WTC11 (cell line): ENCODE measurements at regions not wholly inside any gene's neighbourhood (a gene's known extent, or its start where the extent isn't known, plus 50 kb on each side); places are given as distances from the start of the nearest gene placed in this dataset.

Experiments used
- ATAC-seq: fragments of 200-7000 bp; cut with Tn5 transposase; 2 replicates; pipeline ENCODE4 v1.10.0; 2021; ENCODE audit warnings: mild to moderate bottlenecking, moderate library complexity
- CTCF ChIA-PET: fragments of 300-600 bp; sonication (Branson Sonifier 250); formaldehyde crosslinking; loops from one replicate; lab custom pipeline; 2021; ENCODE audit warnings: antibody characterized with exemption; lab: Charles Lee
- POLR2A ChIA-PET: fragments of 350-600 bp; sonication (Branson Sonifier 250); formaldehyde crosslinking; loops from one replicate; lab custom pipeline; 2021; ENCODE audit warnings: antibody characterized with exemption; lab: Charles Lee
- DNase-seq: peaks from one replicate; pipeline ENCODE4 v3.0.0; 2021; ENCODE audit warnings: low spot score
- H3K27ac Mint-ChIP-seq: 2 replicates; pipeline ENCODE4 v1.8.0; 2021; ENCODE audit warnings: mixed read lengths
- H3K27me3 Mint-ChIP-seq: 2 replicates; pipeline ENCODE4 v1.8.0; 2021; ENCODE audit warnings: low read depth, mild to moderate bottlenecking, moderate library complexity, mixed read lengths
- H3K36me3 Mint-ChIP-seq: 2 replicates; pipeline ENCODE4 v1.8.0; 2021; ENCODE audit warnings: mixed read lengths
- H3K4me1 Mint-ChIP-seq: 2 replicates; pipeline ENCODE4 v1.8.0; 2022; ENCODE audit warnings: mixed read lengths
- H3K4me3 Mint-ChIP-seq: 2 replicates; pipeline ENCODE4 v1.8.0; 2021; ENCODE audit warnings: mild to moderate bottlenecking, moderate library complexity, mixed read lengths
- H3K9me3 Mint-ChIP-seq: 2 replicates; pipeline ENCODE4 v1.8.0; 2021; ENCODE audit warnings: mixed read lengths
- CREM ChIP-seq: sonication (generic); formaldehyde crosslinking; IDR thresholded peaks from 2 replicates; pipeline ENCODE4 v1.8.1; 2022; ENCODE audit warnings: mild to moderate bottlenecking, missing genetic modification reagents, moderate library complexity
- EMX1 ChIP-seq: fragments of 250-450 bp; sonication (Bioruptor Pico); IDR thresholded peaks from 2 replicates; pipeline ENCODE4 v1.8.0; 2021; ENCODE audit warnings: mild to moderate bottlenecking
- FOXP1 ChIP-seq: sonication (generic); formaldehyde crosslinking; IDR thresholded peaks from 2 replicates; pipeline ENCODE4 v1.8.0; 2022; ENCODE audit warnings: missing genetic modification reagents, mild to moderate bottlenecking, moderate library complexity, borderline replicate concordance
- FOXP4 ChIP-seq: sonication (generic); formaldehyde crosslinking; IDR thresholded peaks from 2 replicates; pipeline ENCODE4 v1.8.0; 2022; ENCODE audit warnings: mild to moderate bottlenecking, missing genetic modification reagents
- HMGA2 ChIP-seq: fragments of 250-450 bp; sonication (Bioruptor Pico); IDR thresholded peaks from 2 replicates; pipeline ENCODE4 v1.4.0; 2021; ENCODE audit warnings: mild to moderate bottlenecking, moderate library complexity
- JUN ChIP-seq: sonication (generic); formaldehyde crosslinking; IDR thresholded peaks from 2 replicates; pipeline ENCODE4 v1.8.0; 2023; ENCODE audit warnings: mild to moderate bottlenecking, missing genetic modification reagents
- NFATC4 ChIP-seq: fragments of 250-450 bp; sonication (Bioruptor Pico); IDR thresholded peaks from 2 replicates; pipeline ENCODE4 v1.9.0; 2021; ENCODE audit warnings: mild to moderate bottlenecking
- NR2C2 ChIP-seq: sonication (generic); formaldehyde crosslinking; IDR thresholded peaks from 2 replicates; pipeline ENCODE4 v1.8.0; 2022; ENCODE audit warnings: mild to moderate bottlenecking, missing genetic modification reagents
- RORB ChIP-seq: fragments of 250-450 bp; sonication (Bioruptor Pico); IDR thresholded peaks from 2 replicates; pipeline ENCODE4 v1.9.0; 2021; ENCODE audit warnings: mild to moderate bottlenecking
- SMAD4 ChIP-seq: sonication (generic); formaldehyde crosslinking; IDR thresholded peaks from 2 replicates; pipeline ENCODE4 v1.8.0; 2022; ENCODE audit warnings: mild to moderate bottlenecking, missing genetic modification reagents
- ZMAT4 ChIP-seq: fragments of 250-450 bp; sonication (Bioruptor Pico); IDR thresholded peaks from 2 replicates; pipeline ENCODE4 v1.9.0; 2021; ENCODE audit warnings: mild to moderate bottlenecking
- ZNF317 ChIP-seq: sonication (generic); formaldehyde crosslinking; IDR thresholded peaks from 2 replicates; pipeline ENCODE4 v1.8.1; 2023; ENCODE audit warnings: low read depth, mild to moderate bottlenecking, moderate library complexity, missing genetic modification reagents, borderline replicate concordance
- ZNF396 ChIP-seq: fragments of 250-450 bp; sonication (Bioruptor Pico); IDR thresholded peaks from 2 replicates; pipeline ENCODE4 v1.8.0; 2021; ENCODE audit warnings: mild to moderate bottlenecking, moderate library complexity, borderline replicate concordance
- ZNF416 ChIP-seq: fragments of 250-450 bp; sonication (Bioruptor Pico); IDR thresholded peaks from 2 replicates; pipeline ENCODE4 v1.9.0; 2021; ENCODE audit warnings: mild to moderate bottlenecking, inconsistent platforms
- ZNF532 ChIP-seq: fragments of 250-450 bp; sonication (Bioruptor Pico); IDR thresholded peaks from 2 replicates; pipeline ENCODE4 v1.9.0; 2021; ENCODE audit warnings: mild to moderate bottlenecking, borderline replicate concordance
- TF ChIP-seq, protein P1 (sequence below): sonication (generic); formaldehyde crosslinking; IDR thresholded peaks from 2 replicates; pipeline ENCODE4 v1.8.1; 2022; ENCODE audit warnings: mild to moderate bottlenecking, missing genetic modification reagents, moderate library complexity, borderline replicate concordance
- TF ChIP-seq, protein P2 (sequence below): fragments of 250-450 bp; sonication (Bioruptor Pico); IDR thresholded peaks from 2 replicates; pipeline ENCODE4 v1.9.0; 2021; ENCODE audit warnings: mild to moderate bottlenecking

GRCh38 chr10:57673446-57673960 lies 594.2 kb downstream of the IPMK start:
- Mint-ChIP-seq H3K27me3 (no peaks in the 10 kb centered on the region), H3K4me1 (no peaks in the 10 kb centered on the region), H3K9me3 (peaks cover 19% of the 10 kb centered on the region), H3K27ac (no peak overlapping the region), H3K36me3 (no peaks in the 10 kb centered on the region), H3K4me3 (no peak overlapping the region)
- ChIA-PET POLR2A (no interaction called here), CTCF (interaction anchor here (1.6 kb wide), 1 partner anchor 16 kb away, joined by 5 read pairs; no protein-coding TSS in a partner anchor)
- no peak for DNase-seq
- ATAC-seq: no peak
- TF ChIP-seq NFATC4 (CRISPR knock-in tag): no peak
- no peak for TF ChIP-seq SMAD4 (CRISPR knock-in tag)
- TF ChIP-seq EMX1 (CRISPR knock-in tag): no peak
- TF ChIP-seq JUN (CRISPR knock-in tag): no peak
- TF ChIP-seq ZNF416: no peak
- TF ChIP-seq ZNF532 (CRISPR knock-in tag): no peak
- TF ChIP-seq FOXP4 (CRISPR knock-in tag): no peak

DNA sequence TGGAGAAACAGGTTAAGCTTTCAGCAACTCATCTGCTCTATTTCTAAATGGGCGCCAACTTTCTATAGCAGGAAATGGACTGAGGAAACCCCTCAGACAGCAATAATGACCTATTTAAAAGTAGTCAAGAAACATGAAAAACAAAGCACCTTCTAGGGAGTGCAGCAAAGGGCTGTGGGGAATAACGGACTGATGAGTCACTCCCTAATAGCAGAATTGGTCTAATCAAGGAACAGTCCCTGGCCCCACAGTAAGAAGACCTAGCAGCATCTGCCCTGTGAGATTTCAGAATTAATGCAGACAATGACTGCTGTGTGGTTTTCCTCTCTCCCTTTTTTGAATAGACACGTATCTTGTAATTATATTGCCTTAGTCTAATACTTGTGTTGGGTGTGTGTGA lies 602.9 kb downstream of the IPMK start:
- POLR2A ChIA-PET: no interaction called here
- H3K9me3 Mint-ChIP-seq: peaks cover 3% of the 10 kb centered on the region; the same call in 1 of the 2 replicates
- CTCF ChIA-PET: no interaction called here

More for the DNA sequence above, 602.9 kb downstream of the IPMK start:
- ATAC-seq (no peak; the same call in 1 of the 2 replicates), DNase-seq (no peak)
- H3K4me1 Mint-ChIP-seq: peaks cover 8% of the 10 kb centered on the region
- H3K27ac Mint-ChIP-seq: no peak overlapping the region
- no peaks in the 10 kb centered on the region for H3K36me3 Mint-ChIP-seq
- no peak overlapping the region for H3K4me3 Mint-ChIP-seq
- no peaks in the 10 kb centered on the region for H3K27me3 Mint-ChIP-seq
- TF ChIP-seq, protein P1, sequence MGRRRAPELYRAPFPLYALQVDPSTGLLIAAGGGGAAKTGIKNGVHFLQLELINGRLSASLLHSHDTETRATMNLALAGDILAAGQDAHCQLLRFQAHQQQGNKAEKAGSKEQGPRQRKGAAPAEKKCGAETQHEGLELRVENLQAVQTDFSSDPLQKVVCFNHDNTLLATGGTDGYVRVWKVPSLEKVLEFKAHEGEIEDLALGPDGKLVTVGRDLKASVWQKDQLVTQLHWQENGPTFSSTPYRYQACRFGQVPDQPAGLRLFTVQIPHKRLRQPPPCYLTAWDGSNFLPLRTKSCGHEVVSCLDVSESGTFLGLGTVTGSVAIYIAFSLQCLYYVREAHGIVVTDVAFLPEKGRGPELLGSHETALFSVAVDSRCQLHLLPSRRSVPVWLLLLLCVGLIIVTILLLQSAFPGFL (CRISPR knock-in tag): no peak
- TF ChIP-seq, protein P2, sequence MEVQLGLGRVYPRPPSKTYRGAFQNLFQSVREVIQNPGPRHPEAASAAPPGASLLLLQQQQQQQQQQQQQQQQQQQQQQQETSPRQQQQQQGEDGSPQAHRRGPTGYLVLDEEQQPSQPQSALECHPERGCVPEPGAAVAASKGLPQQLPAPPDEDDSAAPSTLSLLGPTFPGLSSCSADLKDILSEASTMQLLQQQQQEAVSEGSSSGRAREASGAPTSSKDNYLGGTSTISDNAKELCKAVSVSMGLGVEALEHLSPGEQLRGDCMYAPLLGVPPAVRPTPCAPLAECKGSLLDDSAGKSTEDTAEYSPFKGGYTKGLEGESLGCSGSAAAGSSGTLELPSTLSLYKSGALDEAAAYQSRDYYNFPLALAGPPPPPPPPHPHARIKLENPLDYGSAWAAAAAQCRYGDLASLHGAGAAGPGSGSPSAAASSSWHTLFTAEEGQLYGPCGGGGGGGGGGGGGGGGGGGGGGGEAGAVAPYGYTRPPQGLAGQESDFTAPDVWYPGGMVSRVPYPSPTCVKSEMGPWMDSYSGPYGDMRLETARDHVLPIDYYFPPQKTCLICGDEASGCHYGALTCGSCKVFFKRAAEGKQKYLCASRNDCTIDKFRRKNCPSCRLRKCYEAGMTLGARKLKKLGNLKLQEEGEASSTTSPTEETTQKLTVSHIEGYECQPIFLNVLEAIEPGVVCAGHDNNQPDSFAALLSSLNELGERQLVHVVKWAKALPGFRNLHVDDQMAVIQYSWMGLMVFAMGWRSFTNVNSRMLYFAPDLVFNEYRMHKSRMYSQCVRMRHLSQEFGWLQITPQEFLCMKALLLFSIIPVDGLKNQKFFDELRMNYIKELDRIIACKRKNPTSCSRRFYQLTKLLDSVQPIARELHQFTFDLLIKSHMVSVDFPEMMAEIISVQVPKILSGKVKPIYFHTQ: no peak
- TF ChIP-seq HMGA2 (CRISPR knock-in tag): no peak
- no peak for TF ChIP-seq ZNF396 (CRISPR knock-in tag)
- TF ChIP-seq FOXP1 (CRISPR knock-in tag): no peak
- TF ChIP-seq CREM: no peak
- no peak for TF ChIP-seq ZMAT4
- TF ChIP-seq RORB (CRISPR knock-in tag): no peak
- no peak for TF ChIP-seq NR2C2 (CRISPR knock-in tag)
- TF ChIP-seq ZNF317 (CRISPR knock-in tag): no peak
